ENCODE measurements at regions not wholly inside any gene's neighbourhood (a gene's known extent, or its start where the extent isn't known, plus 50 kb on each side); places are given as distances from the start of the nearest gene placed in this dataset.

DNA sequence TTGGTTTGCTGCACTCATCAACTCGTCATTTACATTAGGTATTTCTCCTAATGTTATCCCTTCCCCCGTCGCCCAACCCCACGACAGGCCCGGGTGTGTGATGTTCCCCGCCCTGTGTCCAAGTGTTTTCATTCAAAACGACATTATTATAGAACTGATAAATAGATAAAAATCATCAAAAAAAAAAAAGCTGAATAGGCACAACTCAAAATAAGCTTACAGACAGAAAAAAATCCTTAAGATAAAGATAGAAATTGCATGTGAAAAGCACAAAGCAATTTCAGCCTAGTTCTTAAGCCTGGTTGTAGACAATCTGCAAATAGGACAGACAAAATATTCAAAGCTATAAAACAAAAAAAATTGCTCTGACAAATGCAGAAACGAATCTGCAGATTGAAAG lies 142.9 kb upstream of the LNX1 start:
- TF ChIP-seq, protein P1, sequence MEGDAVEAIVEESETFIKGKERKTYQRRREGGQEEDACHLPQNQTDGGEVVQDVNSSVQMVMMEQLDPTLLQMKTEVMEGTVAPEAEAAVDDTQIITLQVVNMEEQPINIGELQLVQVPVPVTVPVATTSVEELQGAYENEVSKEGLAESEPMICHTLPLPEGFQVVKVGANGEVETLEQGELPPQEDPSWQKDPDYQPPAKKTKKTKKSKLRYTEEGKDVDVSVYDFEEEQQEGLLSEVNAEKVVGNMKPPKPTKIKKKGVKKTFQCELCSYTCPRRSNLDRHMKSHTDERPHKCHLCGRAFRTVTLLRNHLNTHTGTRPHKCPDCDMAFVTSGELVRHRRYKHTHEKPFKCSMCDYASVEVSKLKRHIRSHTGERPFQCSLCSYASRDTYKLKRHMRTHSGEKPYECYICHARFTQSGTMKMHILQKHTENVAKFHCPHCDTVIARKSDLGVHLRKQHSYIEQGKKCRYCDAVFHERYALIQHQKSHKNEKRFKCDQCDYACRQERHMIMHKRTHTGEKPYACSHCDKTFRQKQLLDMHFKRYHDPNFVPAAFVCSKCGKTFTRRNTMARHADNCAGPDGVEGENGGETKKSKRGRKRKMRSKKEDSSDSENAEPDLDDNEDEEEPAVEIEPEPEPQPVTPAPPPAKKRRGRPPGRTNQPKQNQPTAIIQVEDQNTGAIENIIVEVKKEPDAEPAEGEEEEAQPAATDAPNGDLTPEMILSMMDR (IDR thresholded peaks at IDR 0.05): no peak
- no peak for TF ChIP-seq POLR2A (IDR thresholded peaks at IDR 0.05)
- no peak for TF ChIP-seq EP300 (IDR thresholded peaks at IDR 0.05)

Data from tibial nerve (tissue), 4 donors.